OCI-LY7 (cell line): ENCODE measurements at regions not wholly inside any gene's neighbourhood (a gene's known extent, or its start where the extent isn't known, plus 50 kb on each side); places are given as distances from the start of the nearest gene placed in this dataset.

Experiments used
- BruUV-seq: library from RNA; stranded (reverse); fragments of 400-500 nt; replicated peaks from 2 replicates; lab custom pipeline; 2021; lab: Mats Ljungman, UMichigan
- CTCF ChIA-PET: fragments of 300-600 bp; sonication (Branson Sonifier 250); formaldehyde crosslinking; loops from one replicate; lab custom pipeline; 2022; ENCODE audit warnings: antibody characterized with exemption; ENCODE audit not compliant: unreplicated experiment; lab: Charles Lee
- POLR2A ChIA-PET: fragments of 300-600 bp; sonication (Branson Sonifier 250); formaldehyde crosslinking; loops from one replicate; lab custom pipeline; 2022; ENCODE audit warnings: antibody characterized with exemption; lab: Charles Lee
- DNase-seq: peaks from one replicate; pipeline ENCODE4 v3.0.0-alpha.2; 2015; ENCODE audit warnings: low spot score
- H2AFZ ChIP-seq: fragments of 200-600 bp; sonication (generic), shearing (Covaris generic); 2 replicates; pipeline ENCODE4 v1.6.1; 2014; ENCODE audit warnings: mild to moderate bottlenecking, antibody characterized with exemption, low read length, moderate library complexity
- H3K27ac ChIP-seq: fragments of 200-600 bp; sonication (generic); 2 replicates; pipeline ENCODE4 v1.5.1; 2014; ENCODE audit warnings: mixed run types, low read depth, mild to moderate bottlenecking, moderate library complexity, low read length, inconsistent platforms; ENCODE audit not compliant: poor library complexity, severe bottlenecking
- H3K36me3 ChIP-seq: fragments of 200-600 bp; sonication (generic); 2 replicates; pipeline ENCODE4 v1.6.1; 2014; ENCODE audit warnings: mild to moderate bottlenecking, antibody characterized with exemption, low read length, moderate library complexity, mixed read lengths; ENCODE audit not compliant: insufficient read depth
- H3K4me1 ChIP-seq: fragments of 200-600 bp; sonication (generic); 2 replicates; pipeline ENCODE4 v1.5.1; 2014; ENCODE audit warnings: mild to moderate bottlenecking, low read length; ENCODE audit not compliant: insufficient read depth, poor library complexity, severe bottlenecking
- H3K4me2 ChIP-seq: fragments of 200-600 bp; sonication (generic); 2 replicates; pipeline ENCODE4 v1.6.1; 2014; ENCODE audit warnings: mild to moderate bottlenecking, low read length
- H3K4me3 ChIP-seq: fragments of 200-600 bp; sonication (generic); 2 replicates; pipeline ENCODE4 v1.5.1; 2014; ENCODE audit warnings: mild to moderate bottlenecking, low read depth, low read length; ENCODE audit not compliant: poor library complexity, severe bottlenecking
- H3K79me2 ChIP-seq: fragments of 200-600 bp; sonication (generic); 2 replicates; pipeline ENCODE4 v1.6.1; 2016; ENCODE audit warnings: low read depth, mild to moderate bottlenecking, low read length, moderate library complexity, mixed read lengths; ENCODE audit not compliant: insufficient read depth
- H3K9me2 ChIP-seq: fragments of 200-600 bp; sonication (generic); 2 replicates; pipeline ENCODE4 v1.6.1; 2016; ENCODE audit warnings: mild to moderate bottlenecking, low read length, mixed read lengths; ENCODE audit not compliant: insufficient read depth
- H3K9me3 ChIP-seq: fragments of 200-600 bp; sonication (generic); 2 replicates; pipeline ENCODE4 v1.6.1; 2014; ENCODE audit warnings: mild to moderate bottlenecking, mixed run types, low read length, mixed read lengths
- H4K20me1 ChIP-seq: fragments of 200-600 bp; sonication (generic); 2 replicates; pipeline ENCODE4 v1.6.1; 2014; ENCODE audit warnings: mild to moderate bottlenecking, antibody characterized with exemption, low read length, moderate library complexity, mixed read lengths; ENCODE audit not compliant: insufficient read depth
- CTCF ChIP-seq: fragments of 200-600 bp; sonication (generic); conservative IDR thresholded peaks from 2 replicates; pipeline ENCODE4 v1.5.1; 2014; ENCODE audit warnings: mild to moderate bottlenecking, antibody characterized with exemption, low read length, moderate library complexity, mixed read lengths
- EZH2phosphoT487 ChIP-seq: fragments of 200-600 bp; sonication (generic); IDR thresholded peaks from 2 replicates; pipeline ENCODE4 v1.6.1; 2018; ENCODE audit warnings: low read depth, borderline replicate concordance, mild to moderate bottlenecking, mixed run types, antibody characterized with exemption, low read length, moderate library complexity, mixed read lengths
- intact Hi-C: fragments of 100-400 bp; cut with micrococcal nuclease; formaldehyde crosslinking; loops from one replicate; pipeline ENCODE4 v1.10.0; 2022; ENCODE audit not compliant: unreplicated experiment

GRCh38 chr1:224851210-224851847, 78.1 kb upstream of the DNAH14 start:
- no peak overlapping the region for H3K4me2 ChIP-seq
- BruUV-seq: no TSS peak
- H3K36me3 ChIP-seq: no peaks in the 10 kb centered on the region
- no peaks in the 10 kb centered on the region for H3K9me3 ChIP-seq
- H3K4me3 ChIP-seq: no peak overlapping the region
- ChIA-PET POLR2A (interaction anchor here (0.6 to 0.8 kb wide), 2 partner anchors 46 to 150 kb away, joined by 3 read pairs; no protein-coding TSS in a partner anchor), CTCF (interaction anchor here (0.6 to 1.9 kb wide), 4 partner anchors 65 to 352 kb away, joined by 3 to 14 read pairs (median 3); no protein-coding TSS in a partner anchor)
- peaks cover 10% of the 10 kb centered on the region for H3K4me1 ChIP-seq
- no peaks in the 10 kb centered on the region for H3K79me2 ChIP-seq
- H4K20me1 ChIP-seq: no peaks in the 10 kb centered on the region
- no peaks in the 10 kb centered on the region for H3K9me2 ChIP-seq
- intact Hi-C loops: loop anchor here (1.0 kb wide), 2 partner anchors 150 to 207 kb away; no protein-coding TSS in a partner anchor
- H2AFZ ChIP-seq: peak overlapping the region; percentile 51; the same call in 1 of the 2 replicates
- no peak overlapping the region for H3K27ac ChIP-seq
- peak; percentile 71 for DNase-seq
- no peak for TF ChIP-seq EZH2phosphoT487
- TF ChIP-seq CTCF: peak; percentile 88

- Histone ChIP-seq H3K9me3 (no peaks in the 10 kb centered on the region), H2AFZ (peak overlapping the region; percentile 51; the same call in 1 of the 2 replicates), H3K27ac (no peak overlapping the region), H3K9me2 (no peaks in the 10 kb centered on the region), H3K79me2 (no peaks in the 10 kb centered on the region), H3K4me2 (no peak overlapping the region), H3K36me3 (no peaks in the 10 kb centered on the region), H4K20me1 (no peaks in the 10 kb centered on the region), H3K4me1 (peaks cover 10% of the 10 kb centered on the region), H3K4me3 (no peak overlapping the region)
- intact Hi-C loops: loop anchor here (1.0 kb wide), 2 partner anchors 151 to 208 kb away; no protein-coding TSS in a partner anchor
- BruUV-seq: no TSS peak
- POLR2A ChIA-PET: interaction anchor here (0.8 kb wide), 1 partner anchor 150 kb away, joined by 3 read pairs; no protein-coding TSS in a partner anchor
- TF ChIP-seq CTCF (peak; percentile 30; the same call in 1 of the 2 replicates), EZH2phosphoT487 (no peak)
- no peak for DNase-seq
- CTCF ChIA-PET: interaction anchor here (0.6 to 1.9 kb wide), 4 partner anchors 66 to 353 kb away, joined by 3 to 14 read pairs (median 3); no protein-coding TSS in a partner anchor
Measured at GRCh38 chr1:224851848-224852261, 77.6 kb upstream of the DNAH14 start.
